Embryonic facial prominence (tissue), 1 donor: ENCODE measurements at regions not wholly inside any gene's neighbourhood (a gene's known extent, or its start where the extent isn't known, plus 50 kb on each side); places are given as distances from the start of the nearest gene placed in this dataset.
"Not testable (repeated sequence)": the region's sequence is repeated elsewhere in the genome, so short reads cannot be mapped to it uniquely, and the experiment has no call there.

Source experiments
- DNase-seq: peaks from one replicate; pipeline ENCODE4 v3.0.0-alpha.2; 2016; ENCODE audit errors: extremely low spot score

- no peak for DNase-seq
Measured at GRCh38 chr6:12545619-12546409, 170.8 kb upstream of the PHACTR1 start.

GRCh38 chr6:12546410-12547002 is 170.1 kb upstream of the PHACTR1 start:
- DNase-seq, result no peak

- DNase-seq, result no peak
Measured at GRCh38 chr6:12548526-12548925, 168.0 kb upstream of the PHACTR1 start.

GRCh38 chr6:12549445-12549844 is 167.1 kb upstream of the PHACTR1 start:
- not testable (repeated sequence) for DNase-seq

GRCh38 chr6:12554820-12555219 is 161.7 kb upstream of the PHACTR1 start:
- DNase-seq, result not testable (repeated sequence)

- DNase-seq, result no peak
Measured at GRCh38 chr6:12555267-12555666, 161.3 kb upstream of the PHACTR1 start.

GRCh38 chr6:12555781-12556180 is 160.8 kb upstream of the PHACTR1 start:
- DNase-seq, result no peak

- DNase-seq, result no peak
Measured at GRCh38 chr6:12557765-12558164, 158.8 kb upstream of the PHACTR1 start.

GRCh38 chr6:12560315-12560714 is 156.3 kb upstream of the PHACTR1 start:
- no peak for DNase-seq

GRCh38 chr6:12566618-12567123 is 149.9 kb upstream of the PHACTR1 start:
- DNase-seq, result no peak

- DNase-seq, result no peak
Measured at GRCh38 chr6:12567682-12568081, 148.9 kb upstream of the PHACTR1 start.

GRCh38 chr6:12569646-12570045 is 146.9 kb upstream of the PHACTR1 start:
- DNase-seq, result no peak

GRCh38 chr6:12570461-12571030 is 146.0 kb upstream of the PHACTR1 start:
- no peak for DNase-seq

- no peak for DNase-seq
Measured at GRCh38 chr6:12572896-12573827, 143.4 kb upstream of the PHACTR1 start.

GRCh38 chr6:12575961-12576360 is 140.6 kb upstream of the PHACTR1 start:
- DNase-seq, result no peak

GRCh38 chr6:12576389-12576788 is 140.2 kb upstream of the PHACTR1 start:
- DNase-seq, result no peak

GRCh38 chr6:12577124-12577850 is 139.3 kb upstream of the PHACTR1 start:
- no peak for DNase-seq

GRCh38 chr6:12578097-12578496 is 138.5 kb upstream of the PHACTR1 start:
- DNase-seq, result no peak

GRCh38 chr6:12578751-12579150 is 137.8 kb upstream of the PHACTR1 start:
- no peak for DNase-seq

GRCh38 chr6:12580290-12580689 is 136.3 kb upstream of the PHACTR1 start:
- no peak for DNase-seq
